Kidney epithelial cell (primary cell): ENCODE measurements at regions not wholly inside any gene's neighbourhood (a gene's known extent, or its start where the extent isn't known, plus 50 kb on each side); places are given as distances from the start of the nearest gene placed in this dataset.

Experiments
- DNase-seq: peaks from one replicate; pipeline ENCODE4 v3.0.0-alpha.2; 2010; ENCODE audit warnings: low read depth
- H3K27me3 ChIP-seq: 2 replicates; pipeline ENCODE4 v1.6.0; 2011; ENCODE audit warnings: low read length; ENCODE audit not compliant: control insufficient read depth, insufficient read depth
- H3K36me3 ChIP-seq: 2 replicates; pipeline ENCODE4 v1.5.1; 2011; ENCODE audit warnings: low read length; ENCODE audit not compliant: control insufficient read depth, insufficient read depth
- H3K4me3 ChIP-seq: 2 replicates; pipeline ENCODE4 v1.5.1; 2011; ENCODE audit warnings: low read depth, mild to moderate bottlenecking, control low read depth, low read length
- CTCF ChIP-seq: IDR thresholded peaks from 2 replicates; pipeline ENCODE4 v1.5.1; 2011; ENCODE audit warnings: mild to moderate bottlenecking, moderate library complexity, low read length, control low read depth, inconsistent platforms; ENCODE audit not compliant: insufficient read depth, poor library complexity, severe bottlenecking

- TF ChIP-seq CTCF: no peak
- Histone ChIP-seq H3K27me3 (no peaks in the 10 kb centered on the region), H3K36me3 (no peaks in the 10 kb centered on the region), H3K4me3 (no peak overlapping the region)
- no peak for DNase-seq
Observed at GRCh38 chr1:162964901-162965300, 103.9 kb upstream of the CCDC190 start.

DNA sequence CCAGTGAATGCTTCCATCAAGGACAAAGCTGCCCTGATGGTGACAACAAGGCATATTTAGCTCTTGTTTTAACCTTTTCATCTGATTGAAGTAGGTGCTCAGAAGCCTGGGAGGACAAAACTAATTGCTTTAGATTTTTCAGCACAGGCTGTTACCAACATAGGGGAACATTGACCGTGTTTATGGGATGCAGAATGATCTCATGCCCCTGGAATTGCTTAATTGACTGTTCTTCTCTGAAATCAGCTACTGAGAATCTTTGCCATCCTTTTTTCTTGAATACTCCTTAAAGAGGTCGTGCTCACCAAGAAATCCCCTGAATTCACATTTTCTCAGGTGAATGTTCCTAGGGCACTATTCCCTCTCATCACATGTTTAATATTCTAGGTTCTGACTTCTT, 95.9 kb upstream of the CCDC190 start:
- H3K4me3 ChIP-seq: no peak overlapping the region
- no peak for TF ChIP-seq CTCF
- no peaks in the 10 kb centered on the region for H3K36me3 ChIP-seq
- no peaks in the 10 kb centered on the region for H3K27me3 ChIP-seq
- DNase-seq: peak; percentile 31

GRCh38 chr1:162954824-162955223, 93.8 kb upstream of the CCDC190 start:
- TF ChIP-seq CTCF: no peak
- DNase-seq: no peak
- Histone ChIP-seq H3K27me3 (no peaks in the 10 kb centered on the region), H3K36me3 (peaks cover 1% of the 10 kb centered on the region), H3K4me3 (no peak overlapping the region)

GRCh38 chr1:162952956-162953355, 92.0 kb upstream of the CCDC190 start:
- H3K27me3 ChIP-seq: no peaks in the 10 kb centered on the region
- TF ChIP-seq CTCF: no peak
- no peak for DNase-seq
- H3K36me3 ChIP-seq: peaks cover 1% of the 10 kb centered on the region
- H3K4me3 ChIP-seq: no peak overlapping the region

DNA sequence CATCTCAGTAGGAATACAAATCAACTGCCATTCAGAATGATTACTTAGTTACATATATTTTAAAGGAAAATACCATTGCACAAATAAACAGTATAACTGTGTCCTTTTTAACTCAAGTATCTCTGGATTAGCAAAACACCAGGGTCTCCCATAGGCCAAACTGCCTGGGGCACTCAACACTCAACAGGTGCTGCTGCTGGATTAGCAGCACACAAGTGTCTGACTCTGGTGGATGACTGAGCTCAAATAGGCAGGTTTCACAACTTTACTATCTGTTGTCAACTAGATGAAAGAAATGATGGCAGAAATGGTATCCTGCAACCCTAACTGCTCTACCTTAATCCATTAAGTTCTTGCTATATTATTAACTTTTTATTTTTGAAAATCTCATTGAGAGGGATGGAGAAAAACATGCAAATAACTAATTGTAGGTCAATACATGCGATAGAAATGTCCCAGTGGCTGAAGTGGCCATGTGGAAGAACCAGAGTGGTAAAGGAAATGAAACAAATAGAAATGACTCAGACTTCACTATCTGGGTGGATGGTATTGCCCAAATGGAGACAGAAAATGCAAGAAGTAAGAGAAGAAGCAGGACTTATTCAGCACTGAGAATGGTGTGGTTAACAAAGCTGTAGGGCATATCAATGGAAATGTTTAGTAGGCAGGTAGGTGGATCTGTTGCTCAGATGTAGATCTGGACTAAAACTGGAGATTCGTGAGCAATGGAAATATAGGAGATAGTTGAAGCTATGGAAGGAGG, 90.8 kb upstream of the CCDC190 start:
- Histone ChIP-seq H3K27me3 (no peaks in the 10 kb centered on the region), H3K4me3 (no peak overlapping the region), H3K36me3 (peaks cover 1% of the 10 kb centered on the region)
- no peak for TF ChIP-seq CTCF
- no peak for DNase-seq

GRCh38 chr1:162950187-162950586, 89.2 kb upstream of the CCDC190 start:
- TF ChIP-seq CTCF: no peak
- Histone ChIP-seq H3K27me3 (no peaks in the 10 kb centered on the region), H3K36me3 (peaks cover 1% of the 10 kb centered on the region), H3K4me3 (no peak overlapping the region)
- no peak for DNase-seq
